Osteoblast (primary cell): ENCODE measurements at regions not wholly inside any gene's neighbourhood (a gene's known extent, or its start where the extent isn't known, plus 50 kb on each side); places are given as distances from the start of the nearest gene placed in this dataset.

Experiments
- DNase-seq: peaks from one replicate; pipeline ENCODE4 v3.0.0; 2011; ENCODE audit warnings: low spot score, mixed read lengths; ENCODE audit not compliant: insufficient read length; ENCODE audit errors: missing footprints
- H2AFZ ChIP-seq: 2 replicates; pipeline ENCODE4 v1.6.0; 2011; ENCODE audit warnings: mild to moderate bottlenecking, low read length
- H3K27ac ChIP-seq: 2 replicates; pipeline ENCODE4 v1.5.1; 2011; ENCODE audit warnings: mild to moderate bottlenecking, low read depth, low read length, moderate library complexity
- H3K27me3 ChIP-seq: 2 replicates; pipeline ENCODE4 v1.6.0; 2012; ENCODE audit warnings: mild to moderate bottlenecking, control low read depth, inconsistent platforms, low read length, moderate library complexity; ENCODE audit not compliant: insufficient read depth
- H3K36me3 ChIP-seq: 2 replicates; pipeline ENCODE4 v1.5.1; 2011; ENCODE audit warnings: mild to moderate bottlenecking, low read length, control low read depth, moderate library complexity; ENCODE audit not compliant: insufficient read depth
- H3K4me1 ChIP-seq: 2 replicates; pipeline ENCODE4 v1.5.1; 2011; ENCODE audit warnings: mild to moderate bottlenecking, low read length, control low read depth, moderate library complexity; ENCODE audit not compliant: insufficient read depth
- H3K4me2 ChIP-seq: 2 replicates; pipeline ENCODE4 v1.6.0; 2011; ENCODE audit warnings: mild to moderate bottlenecking, low read length; ENCODE audit not compliant: insufficient read depth
- H3K4me3 ChIP-seq: fragments of 200-600 bp; sonication (generic); 3 replicates; pipeline ENCODE4 v1.5.1; 2012; ENCODE audit warnings: mild to moderate bottlenecking, low read length, inconsistent platforms; ENCODE audit not compliant: insufficient read depth
- H3K79me2 ChIP-seq: 2 replicates; pipeline ENCODE4 v1.6.0; 2012; ENCODE audit warnings: mild to moderate bottlenecking, low read length, control low read depth, inconsistent platforms; ENCODE audit not compliant: insufficient read depth
- H3K9me3 ChIP-seq: 2 replicates; pipeline ENCODE4 v1.5.1; 2011; ENCODE audit warnings: low read depth, low read length, control low read depth
- H4K20me1 ChIP-seq: 2 replicates; pipeline ENCODE4 v1.6.0; 2012; ENCODE audit warnings: mild to moderate bottlenecking, low read length, control low read depth; ENCODE audit not compliant: insufficient read depth
- CTCF ChIP-seq: IDR thresholded peaks from 2 replicates; pipeline ENCODE4 v1.5.1; 2011; ENCODE audit warnings: mild to moderate bottlenecking, low read depth, low read length, moderate library complexity; ENCODE audit errors: extremely low read depth

- Histone ChIP-seq H3K9me3 (no peaks in the 10 kb centered on the region), H3K79me2 (no peaks in the 10 kb centered on the region), H3K27me3 (no peaks in the 10 kb centered on the region), H3K4me2 (no peak overlapping the region), H4K20me1 (no peaks in the 10 kb centered on the region), H2AFZ (no peak overlapping the region), H3K4me1 (peaks cover 5% of the 10 kb centered on the region), H3K36me3 (no peaks in the 10 kb centered on the region), H3K4me3 (no peak overlapping the region), H3K27ac (no peak overlapping the region)
- no peak for DNase-seq
- TF ChIP-seq CTCF, result no peak
Observed at GRCh38 chr6:45763281-45763680, 252.4 kb downstream of the CLIC5 start.

GRCh38 chr6:45759472-45759810, 256.2 kb downstream of the CLIC5 start:
- H3K4me1 ChIP-seq, result peaks cover 5% of the 10 kb centered on the region
- no peaks in the 10 kb centered on the region for H4K20me1 ChIP-seq
- no peaks in the 10 kb centered on the region for H3K27me3 ChIP-seq
- no peaks in the 10 kb centered on the region for H3K79me2 ChIP-seq
- no peak overlapping the region for H3K27ac ChIP-seq
- TF ChIP-seq CTCF, result no peak
- DNase-seq, result no peak
- no peak overlapping the region for H2AFZ ChIP-seq
- no peak overlapping the region for H3K4me3 ChIP-seq
- H3K36me3 ChIP-seq, result no peaks in the 10 kb centered on the region
- no peaks in the 10 kb centered on the region for H3K9me3 ChIP-seq
- H3K4me2 ChIP-seq, result no peak overlapping the region

DNA sequence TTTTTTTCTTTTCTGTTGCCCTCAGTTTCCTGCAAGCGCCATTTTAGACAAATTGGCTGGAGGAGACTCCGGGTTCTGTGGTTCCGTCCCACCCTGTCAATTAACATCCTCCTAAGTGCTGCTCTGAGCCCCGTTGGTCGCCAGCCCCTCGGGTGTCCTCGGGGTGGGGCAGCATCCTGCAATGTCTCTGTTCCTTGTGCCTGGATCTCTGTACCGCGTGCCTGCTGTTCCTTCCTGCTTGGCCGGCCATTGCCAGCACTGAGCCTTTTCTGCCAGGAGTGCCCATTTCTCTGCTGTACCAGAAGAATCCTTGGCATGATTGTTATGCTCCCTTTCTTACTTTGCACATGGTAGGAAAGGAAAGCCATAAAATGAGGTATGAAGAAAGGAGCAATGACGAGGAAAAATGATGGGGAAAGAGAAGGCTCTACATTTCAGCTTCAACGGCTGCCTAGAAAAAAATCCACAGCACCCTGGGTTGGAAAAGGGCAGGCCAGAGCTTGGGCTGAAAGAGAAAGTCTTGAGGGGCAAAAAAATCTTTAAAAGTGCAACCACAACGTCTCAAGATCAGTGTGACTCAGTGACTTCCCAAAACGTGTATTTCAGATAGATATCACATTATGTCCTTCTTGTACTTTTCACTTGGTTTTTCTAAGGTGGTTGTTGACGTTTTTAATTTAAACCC, 256.7 kb downstream of the CLIC5 start:
- no peak for DNase-seq
- TF ChIP-seq CTCF, result no peak
- Histone ChIP-seq H3K79me2 (no peaks in the 10 kb centered on the region), H2AFZ (peak overlapping the region; percentile 87), H4K20me1 (no peaks in the 10 kb centered on the region), H3K27me3 (no peaks in the 10 kb centered on the region), H3K36me3 (no peaks in the 10 kb centered on the region), H3K4me3 (no peak overlapping the region), H3K9me3 (no peaks in the 10 kb centered on the region), H3K4me2 (peak overlapping the region; percentile 39), H3K4me1 (peaks cover 5% of the 10 kb centered on the region), H3K27ac (no peak overlapping the region)

GRCh38 chr6:45757443-45758130, 258.1 kb downstream of the CLIC5 start:
- no peak for TF ChIP-seq CTCF
- no peak overlapping the region for H3K4me3 ChIP-seq
- H2AFZ ChIP-seq, result no peak overlapping the region
- DNase-seq, result no peak
- H3K27ac ChIP-seq, result no peak overlapping the region
- H4K20me1 ChIP-seq, result no peaks in the 10 kb centered on the region
- no peaks in the 10 kb centered on the region for H3K79me2 ChIP-seq
- no peaks in the 10 kb centered on the region for H3K36me3 ChIP-seq
- peaks cover 5% of the 10 kb centered on the region for H3K4me1 ChIP-seq
- no peaks in the 10 kb centered on the region for H3K27me3 ChIP-seq
- H3K9me3 ChIP-seq, result no peaks in the 10 kb centered on the region
- H3K4me2 ChIP-seq, result no peak overlapping the region
